ENCODE measurements at regions not wholly inside any gene's neighbourhood (a gene's known extent, or its start where the extent isn't known, plus 50 kb on each side); places are given as distances from the start of the nearest gene placed in this dataset.

- H3K9ac ChIP-seq, result no peak overlapping the region
- no peak overlapping the region for H2AFZ ChIP-seq
- no peaks in the 10 kb centered on the region for H3K9me3 ChIP-seq (ENCODE audit: low read depth)
- H3K36me3 ChIP-seq (ENCODE audit: low read depth), result no peaks in the 10 kb centered on the region
- in situ Hi-C loops (cut with MboI), result no loop called here
- H3F3A ChIP-seq (ENCODE audit: insufficient read depth), result 0 out of 2 replicates have a peak, but pooled peaks cover 7% of the 10 kb centered on the region
- no peak overlapping the region for H3K4me2 ChIP-seq (ENCODE audit: unreplicated experiment)
- H3K27me3 ChIP-seq (replicated peaks; ENCODE audit: insufficient read depth), result no peaks in the 10 kb centered on the region
- TF ChIP-seq EZH2phosphoT487 (IDR thresholded peaks at IDR 0.05; ENCODE audit: insufficient read depth, low read depth) (no peak), EZH2 (IDR thresholded peaks at IDR 0.05; ENCODE audit: insufficient read depth, poor library complexity, severe bottlenecking) (no peak)
- peaks cover 17% of the 10 kb centered on the region for H3K4me1 ChIP-seq (ENCODE audit: insufficient read depth)
- no peak overlapping the region for H3K27ac ChIP-seq
- H3K9me2 ChIP-seq (ENCODE audit: insufficient read depth), result no peaks in the 10 kb centered on the region
- no peak overlapping the region for H3K4me3 ChIP-seq
- no peaks in the 10 kb centered on the region for H3K79me2 ChIP-seq (ENCODE audit: insufficient read depth)
- 53 to 63% methylated on average over 10 of the region's 10 CpGs for WGBS, 2 experiments (ENCODE audit: low coverage in 1 of 2, low lambda C conversion rate in 2 of 2, missing lambda C conversion rate in 2 of 2)
- peak; percentile 16 for DNase-seq
- H4K20me1 ChIP-seq (ENCODE audit: insufficient read depth), result no peaks in the 10 kb centered on the region
Observed at GRCh38 chr2:240377366-240377765, 58.1 kb upstream of the GPC1 start.

- no peaks in the 10 kb centered on the region for H3K36me3 ChIP-seq (ENCODE audit: low read depth)
- H3K9me2 ChIP-seq (ENCODE audit: insufficient read depth), result no peaks in the 10 kb centered on the region
- no peaks in the 10 kb centered on the region for H3K9me3 ChIP-seq (ENCODE audit: low read depth)
- no peaks in the 10 kb centered on the region for H3K79me2 ChIP-seq (ENCODE audit: insufficient read depth)
- H3K4me2 ChIP-seq (ENCODE audit: unreplicated experiment), result no peak overlapping the region
- DNase-seq, result no peak
- in situ Hi-C loops (cut with MboI), result no loop called here
- H3K27me3 ChIP-seq (replicated peaks; ENCODE audit: insufficient read depth), result no peaks in the 10 kb centered on the region
- no peak overlapping the region for H3K27ac ChIP-seq
- no peak overlapping the region for H3K9ac ChIP-seq
- H2AFZ ChIP-seq, result no peak overlapping the region
- H3F3A ChIP-seq (ENCODE audit: insufficient read depth), result 0 out of 2 replicates have a peak, but pooled peaks cover 7% of the 10 kb centered on the region
- H3K4me3 ChIP-seq, result no peak overlapping the region
- no peaks in the 10 kb centered on the region for H4K20me1 ChIP-seq (ENCODE audit: insufficient read depth)
- peaks cover 7% of the 10 kb centered on the region for H3K4me1 ChIP-seq (ENCODE audit: insufficient read depth)
- 73 to 80% methylated on average over 9 of the region's 9 CpGs for WGBS, 2 experiments (ENCODE audit: low coverage in 1 of 2, low lambda C conversion rate in 2 of 2, missing lambda C conversion rate in 2 of 2)
- no peak for TF ChIP-seq EZH2 (IDR thresholded peaks at IDR 0.05; ENCODE audit: insufficient read depth, poor library complexity, severe bottlenecking)
- TF ChIP-seq EZH2phosphoT487 (IDR thresholded peaks at IDR 0.05; ENCODE audit: insufficient read depth, low read depth), result no peak
Observed at GRCh38 chr2:240379089-240379636, 56.3 kb upstream of the GPC1 start.

GRCh38 chr2:240383099-240383758 is 52.2 kb upstream of the GPC1 start:
- H4K20me1 ChIP-seq (ENCODE audit: insufficient read depth), result no peaks in the 10 kb centered on the region
- no peak for DNase-seq
- no peaks in the 10 kb centered on the region for H3K27me3 ChIP-seq (replicated peaks; ENCODE audit: insufficient read depth)
- H3K9ac ChIP-seq, result no peak overlapping the region
- no peaks in the 10 kb centered on the region for H3K79me2 ChIP-seq (ENCODE audit: insufficient read depth)
- H3K4me2 ChIP-seq (ENCODE audit: unreplicated experiment), result no peak overlapping the region
- WGBS, 2 experiments (ENCODE audit: low coverage in 1 of 2, low lambda C conversion rate in 2 of 2, missing lambda C conversion rate in 2 of 2), result 73 to 78% methylated on average over 17 of the region's 17 CpGs
- TF ChIP-seq EZH2phosphoT487 (IDR thresholded peaks at IDR 0.05; ENCODE audit: insufficient read depth, low read depth) (no peak), EZH2 (IDR thresholded peaks at IDR 0.05; ENCODE audit: insufficient read depth, poor library complexity, severe bottlenecking) (no peak)
- H3F3A ChIP-seq (ENCODE audit: insufficient read depth), result 0 out of 2 replicates have a peak, but pooled peaks cover 7% of the 10 kb centered on the region
- no peaks in the 10 kb centered on the region for H3K9me2 ChIP-seq (ENCODE audit: insufficient read depth)
- no peak overlapping the region for H2AFZ ChIP-seq
- H3K4me3 ChIP-seq, result no peak overlapping the region
- H3K36me3 ChIP-seq (ENCODE audit: low read depth), result no peaks in the 10 kb centered on the region
- no peak overlapping the region for H3K27ac ChIP-seq
- H3K4me1 ChIP-seq (ENCODE audit: insufficient read depth), result peaks cover 11% of the 10 kb centered on the region
- in situ Hi-C loops (cut with MboI), result no loop called here
- H3K9me3 ChIP-seq (ENCODE audit: low read depth), result no peaks in the 10 kb centered on the region

GRCh38 chr2:240383871-240384700 is 51.4 kb upstream of the GPC1 start:
- H3K36me3 ChIP-seq (ENCODE audit: low read depth), result no peaks in the 10 kb centered on the region
- H3K4me3 ChIP-seq, result no peak overlapping the region
- H3K9ac ChIP-seq, result no peak overlapping the region
- WGBS, 2 experiments (ENCODE audit: low coverage in 1 of 2, low lambda C conversion rate in 2 of 2, missing lambda C conversion rate in 2 of 2), result 88 to 92% methylated on average over 26 to 29 of the region's 29 CpGs
- 0 out of 2 replicates have a peak, but pooled peaks cover 7% of the 10 kb centered on the region for H3F3A ChIP-seq (ENCODE audit: insufficient read depth)
- H3K4me2 ChIP-seq (ENCODE audit: unreplicated experiment), result no peak overlapping the region
- H2AFZ ChIP-seq, result no peak overlapping the region
- peaks cover 12% of the 10 kb centered on the region for H3K4me1 ChIP-seq (ENCODE audit: insufficient read depth)
- no peaks in the 10 kb centered on the region for H3K9me2 ChIP-seq (ENCODE audit: insufficient read depth)
- no peaks in the 10 kb centered on the region for H3K9me3 ChIP-seq (ENCODE audit: low read depth)
- in situ Hi-C loops (cut with MboI), result no loop called here
- TF ChIP-seq EZH2 (IDR thresholded peaks at IDR 0.05; ENCODE audit: insufficient read depth, poor library complexity, severe bottlenecking) (no peak), EZH2phosphoT487 (IDR thresholded peaks at IDR 0.05; ENCODE audit: insufficient read depth, low read depth) (no peak)
- DNase-seq, result no peak
- no peaks in the 10 kb centered on the region for H4K20me1 ChIP-seq (ENCODE audit: insufficient read depth)
- no peaks in the 10 kb centered on the region for H3K79me2 ChIP-seq (ENCODE audit: insufficient read depth)
- no peak overlapping the region for H3K27ac ChIP-seq
- H3K27me3 ChIP-seq (replicated peaks; ENCODE audit: insufficient read depth), result no peaks in the 10 kb centered on the region

Measured in GM23248 (cell line).